Keratinocyte (primary cell): ENCODE measurements at regions not wholly inside any gene's neighbourhood (a gene's known extent, or its start where the extent isn't known, plus 50 kb on each side); places are given as distances from the start of the nearest gene placed in this dataset.

ENCODE experiments used
- CTCF ChIP-seq, 3 experiments: IDR thresholded peaks in 1 of 3; conservative IDR thresholded peaks in 1 of 3; optimal IDR thresholded peaks in 1 of 3; 2 replicates in 2 of 3; 3 replicates in 1 of 3; pipeline versions ENCODE3 to v1.5.1; 2011; ENCODE audit warnings: low read length in 3 of 3, mild to moderate bottlenecking in 3 of 3, moderate library complexity in 2 of 3, control low read depth in 1 of 3, inconsistent platforms in 1 of 3; ENCODE audit not compliant: insufficient read depth in 2 of 3; ENCODE audit errors: extremely low read depth in 1 of 3
- EZH2 ChIP-seq: IDR thresholded peaks from one replicate; pipeline ENCODE4 v1.6.1; 2012; ENCODE audit warnings: inconsistent platforms, mild to moderate bottlenecking, low read length, moderate library complexity

GRCh38 chr3:162012633-162013032 lies 516.0 kb downstream of the OTOL1 start:
- TF ChIP-seq CTCF (optimal IDR thresholded peaks at IDR 0.05 in 1 of 3, IDR thresholded peaks at IDR 0.05 in 1 of 3, conservative IDR thresholded peaks at IDR 0.05 in 1 of 3; ENCODE audit: extremely low read depth in 1 of 3, insufficient read depth in 2 of 3, low read length in 3 of 3) (no peak), EZH2 (no peak)
